Activated B cell treated with CpG ODN at 0.5 μM for 24 hours (primary cell): ENCODE measurements at regions not wholly inside any gene's neighbourhood (a gene's known extent, or its start where the extent isn't known, plus 50 kb on each side); places are given as distances from the start of the nearest gene placed in this dataset.
"Not testable (repeated sequence)": the region's sequence is repeated elsewhere in the genome, so short reads cannot be mapped to it uniquely, and the experiment has no call there.

ENCODE experiments used
- ATAC-seq: fragments of 200-7000 bp; cut with Tn5 transposase; one replicate; pipeline ENCODE4 v1.10.0; 2021; ENCODE audit warnings: low read depth, mild to moderate bottlenecking, moderate library complexity
- CTCF ChIA-PET: fragments of 350-600 bp; sonication (Branson Sonifier 250); formaldehyde crosslinking; loops from one replicate; lab custom pipeline; 2021; ENCODE audit warnings: antibody characterized with exemption; lab: Charles Lee
- POLR2A ChIA-PET: fragments of 350-600 bp; sonication (Branson Sonifier 250); formaldehyde crosslinking; loops from one replicate; lab custom pipeline; 2021; ENCODE audit warnings: antibody characterized with exemption; lab: Charles Lee
- DNase-seq: peaks from one replicate; pipeline ENCODE4 v3.0.0; 2022
- H3K27ac Mint-ChIP-seq: one replicate; pipeline ENCODE4 v1.8.0; 2020; ENCODE audit warnings: mixed read lengths
- H3K27me3 Mint-ChIP-seq: one replicate; pipeline ENCODE4 v1.8.0; 2021; ENCODE audit warnings: mixed read lengths
- H3K36me3 Mint-ChIP-seq: one replicate; pipeline ENCODE4 v1.8.0; 2021; ENCODE audit warnings: low read depth, mixed read lengths
- H3K4me1 Mint-ChIP-seq: one replicate; pipeline ENCODE4 v1.8.0; 2021; ENCODE audit warnings: mixed read lengths
- H3K4me3 Mint-ChIP-seq: one replicate; pipeline ENCODE4 v1.8.0; 2020; ENCODE audit warnings: mild to moderate bottlenecking, mixed read lengths
- H3K9me3 Mint-ChIP-seq: one replicate; pipeline ENCODE4 v1.8.0; 2020; ENCODE audit warnings: mixed read lengths
- CTCF ChIP-seq: fragments of 200-600 bp; IDR thresholded peaks from one replicate; pipeline ENCODE4 v1.8.0; 2022; ENCODE audit warnings: antibody characterized with exemption, mild to moderate bottlenecking
- intact Hi-C: fragments of 100-400 bp; cut with micrococcal nuclease; formaldehyde crosslinking; loops from one replicate; pipeline ENCODE4 v1.15.1; 2024

GRCh38 chr13:106090001-106090400 is 445.5 kb downstream of the EFNB2 start:
- TF ChIP-seq CTCF, result no peak
- ChIA-PET CTCF (no interaction called here), POLR2A (no interaction called here)
- no peak for DNase-seq
- Mint-ChIP-seq H3K9me3 (no peaks in the 10 kb centered on the region), H3K4me3 (no peak overlapping the region), H3K27me3 (no peaks in the 10 kb centered on the region), H3K36me3 (no peaks in the 10 kb centered on the region), H3K27ac (no peak overlapping the region), H3K4me1 (no peaks in the 10 kb centered on the region)
- intact Hi-C loops, result no loop called here
- ATAC-seq, result no peak

GRCh38 chr13:106089261-106089980 is 446.0 kb downstream of the EFNB2 start:
- no peak for DNase-seq
- CTCF ChIA-PET, result no interaction called here
- Mint-ChIP-seq H3K36me3 (no peaks in the 10 kb centered on the region), H3K4me3 (no peak overlapping the region), H3K4me1 (no peaks in the 10 kb centered on the region), H3K27me3 (no peaks in the 10 kb centered on the region), H3K9me3 (no peaks in the 10 kb centered on the region), H3K27ac (no peak overlapping the region)
- intact Hi-C loops, result loop anchor here (10.0 kb wide), 1 partner anchor 445 kb away; the partner anchor contains the start of gene EFNB2
- POLR2A ChIA-PET, result no interaction called here
- no peak for ATAC-seq
- no peak for TF ChIP-seq CTCF

GRCh38 chr13:106088085-106088484 is 447.4 kb downstream of the EFNB2 start:
- DNase-seq (no peak), ATAC-seq (no peak)
- CTCF ChIA-PET, result no interaction called here
- Mint-ChIP-seq H3K4me3 (no peak overlapping the region), H3K27me3 (no peaks in the 10 kb centered on the region), H3K36me3 (no peaks in the 10 kb centered on the region), H3K27ac (no peak overlapping the region), H3K4me1 (no peaks in the 10 kb centered on the region), H3K9me3 (no peaks in the 10 kb centered on the region)
- TF ChIP-seq CTCF, result no peak
- intact Hi-C loops, result loop anchor here (10.0 kb wide), 1 partner anchor 447 kb away; the partner anchor contains the start of gene EFNB2
- POLR2A ChIA-PET, result no interaction called here

GRCh38 chr13:106087201-106087600 is 448.3 kb downstream of the EFNB2 start:
- ChIA-PET CTCF (no interaction called here), POLR2A (no interaction called here)
- ATAC-seq (no peak), DNase-seq (no peak)
- no peaks in the 10 kb centered on the region for H3K36me3 Mint-ChIP-seq
- no peak overlapping the region for H3K27ac Mint-ChIP-seq
- TF ChIP-seq CTCF, result no peak
- H3K9me3 Mint-ChIP-seq, result no peaks in the 10 kb centered on the region
- intact Hi-C loops, result loop anchor here (10.0 kb wide), 1 partner anchor 448 kb away; the partner anchor contains the start of gene EFNB2
- no peaks in the 10 kb centered on the region for H3K27me3 Mint-ChIP-seq
- H3K4me3 Mint-ChIP-seq, result no peak overlapping the region
- H3K4me1 Mint-ChIP-seq, result no peaks in the 10 kb centered on the region

- Mint-ChIP-seq H3K36me3 (no peaks in the 10 kb centered on the region), H3K4me3 (no peak overlapping the region), H3K9me3 (peaks cover 7% of the 10 kb centered on the region), H3K27me3 (no peaks in the 10 kb centered on the region), H3K27ac (no peak overlapping the region), H3K4me1 (no peaks in the 10 kb centered on the region)
- intact Hi-C loops, result loop anchor here (10.0 kb wide), 1 partner anchor 451 kb away; the partner anchor contains the start of gene EFNB2
- ATAC-seq, result no peak
- ChIA-PET CTCF (no interaction called here), POLR2A (no interaction called here)
- no peak for DNase-seq
- TF ChIP-seq CTCF, result no peak
Measured at GRCh38 chr13:106083620-106084350, 451.7 kb downstream of the EFNB2 start.

- H3K36me3 Mint-ChIP-seq, H3K4me3 Mint-ChIP-seq, H3K9me3 Mint-ChIP-seq, CTCF ChIA-PET, DNase-seq, H3K27me3 Mint-ChIP-seq, H3K4me1 Mint-ChIP-seq, POLR2A ChIA-PET, ATAC-seq, H3K27ac Mint-ChIP-seq: not testable (repeated sequence)
- intact Hi-C loops, result loop anchor here (10.0 kb wide), 1 partner anchor 454 kb away; the partner anchor contains the start of gene EFNB2
Measured at GRCh38 chr13:106081221-106081620, 454.2 kb downstream of the EFNB2 start.
